Suppressor macrophage treated with lipopolysaccharide for 1 hour (primary cell): ENCODE measurements at regions not wholly inside any gene's neighbourhood (a gene's known extent, or its start where the extent isn't known, plus 50 kb on each side); places are given as distances from the start of the nearest gene placed in this dataset.
"Not testable (repeated sequence)": the region's sequence is repeated elsewhere in the genome, so short reads cannot be mapped to it uniquely, and the experiment has no call there.

Experiments
- DNase-seq, 3 donors: peaks; one replicate each; pipeline ENCODE4 v3.0.0-alpha.2; 2020 to 2022

- DNase-seq, result no peak
These were observed 139.8 kb downstream of the FOXL1 start for GRCh38 chr16:86718118-86718517.

GRCh38 chr16:86722970-86723369 is 144.6 kb downstream of the FOXL1 start:
- no peak for DNase-seq

- DNase-seq, result no peak
These were observed 145.3 kb downstream of the FOXL1 start for GRCh38 chr16:86723689-86724088.

- no peak for DNase-seq
These were observed 147.1 kb downstream of the FOXL1 start for GRCh38 chr16:86725401-86725800.

- DNase-seq, result no peak
These were observed 148.0 kb downstream of the FOXL1 start for GRCh38 chr16:86726340-86726739.

- no peak for DNase-seq
These were observed 148.8 kb downstream of the FOXL1 start for GRCh38 chr16:86727131-86727530.

GRCh38 chr16:86727632-86728031 is 149.3 kb downstream of the FOXL1 start:
- no peak for DNase-seq

- DNase-seq, result no peak
These were observed 151.3 kb downstream of the FOXL1 start for GRCh38 chr16:86729686-86730085.

- DNase-seq, result no peak
These were observed 151.7 kb downstream of the FOXL1 start for GRCh38 chr16:86730086-86730485.

- DNase-seq, result no peak
These were observed 152.2 kb downstream of the FOXL1 start for GRCh38 chr16:86730597-86730996.

- DNase-seq, result no peak
These were observed 154.4 kb downstream of the FOXL1 start for GRCh38 chr16:86732621-86733295.

- DNase-seq, result no peak
These were observed 155.4 kb downstream of the FOXL1 start for GRCh38 chr16:86733546-86734254.

- DNase-seq, result no peak
These were observed 156.5 kb downstream of the FOXL1 start for GRCh38 chr16:86734543-86735460.

- no peak for DNase-seq
These were observed 157.4 kb downstream of the FOXL1 start for GRCh38 chr16:86735727-86736126.

GRCh38 chr16:86736502-86736901 is 158.2 kb downstream of the FOXL1 start:
- no peak for DNase-seq

GRCh38 chr16:86737083-86737482 is 158.7 kb downstream of the FOXL1 start:
- DNase-seq, result no peak

- not testable (repeated sequence) for DNase-seq
These were observed 160.0 kb downstream of the FOXL1 start for GRCh38 chr16:86738322-86738721.

GRCh38 chr16:86739178-86739577 is 160.8 kb downstream of the FOXL1 start:
- no peak for DNase-seq

GRCh38 chr16:86739808-86740207 is 161.5 kb downstream of the FOXL1 start:
- DNase-seq, result no peak

GRCh38 chr16:86740298-86740697 is 161.9 kb downstream of the FOXL1 start:
- no peak for DNase-seq

GRCh38 chr16:86740906-86741799 is 162.8 kb downstream of the FOXL1 start:
- peak; percentile 50 to 84 (median 66) for DNase-seq

- no peak for DNase-seq
These were observed 169.4 kb downstream of the FOXL1 start for GRCh38 chr16:86747761-86748160.
